ENCODE measurements at regions not wholly inside any gene's neighbourhood (a gene's known extent, or its start where the extent isn't known, plus 50 kb on each side); places are given as distances from the start of the nearest gene placed in this dataset.

DNA sequence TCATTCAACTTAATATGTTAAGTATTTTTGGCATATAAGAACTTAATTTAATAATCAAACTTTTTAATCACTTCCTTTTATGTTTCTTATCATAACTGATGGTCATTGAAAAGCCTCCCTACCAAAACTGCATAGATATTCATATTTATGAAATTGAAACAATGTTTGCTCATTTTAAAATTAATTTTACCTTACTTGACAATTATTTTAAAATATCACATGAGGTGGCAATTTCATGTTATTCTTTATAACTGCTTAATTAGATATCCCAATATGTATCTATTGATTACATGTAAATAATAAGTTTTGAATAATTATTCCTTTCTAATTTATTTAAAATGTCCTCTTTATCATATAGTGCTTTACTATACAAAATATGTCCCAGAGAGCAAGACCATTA, 266.1 kb upstream of the NRIP1 start:
- no peaks in the 10 kb centered on the region for H3K36me3 Mint-ChIP-seq (ENCODE audit: unreplicated experiment)
- DNase-seq = no peak
- TF ChIP-seq, protein P1, sequence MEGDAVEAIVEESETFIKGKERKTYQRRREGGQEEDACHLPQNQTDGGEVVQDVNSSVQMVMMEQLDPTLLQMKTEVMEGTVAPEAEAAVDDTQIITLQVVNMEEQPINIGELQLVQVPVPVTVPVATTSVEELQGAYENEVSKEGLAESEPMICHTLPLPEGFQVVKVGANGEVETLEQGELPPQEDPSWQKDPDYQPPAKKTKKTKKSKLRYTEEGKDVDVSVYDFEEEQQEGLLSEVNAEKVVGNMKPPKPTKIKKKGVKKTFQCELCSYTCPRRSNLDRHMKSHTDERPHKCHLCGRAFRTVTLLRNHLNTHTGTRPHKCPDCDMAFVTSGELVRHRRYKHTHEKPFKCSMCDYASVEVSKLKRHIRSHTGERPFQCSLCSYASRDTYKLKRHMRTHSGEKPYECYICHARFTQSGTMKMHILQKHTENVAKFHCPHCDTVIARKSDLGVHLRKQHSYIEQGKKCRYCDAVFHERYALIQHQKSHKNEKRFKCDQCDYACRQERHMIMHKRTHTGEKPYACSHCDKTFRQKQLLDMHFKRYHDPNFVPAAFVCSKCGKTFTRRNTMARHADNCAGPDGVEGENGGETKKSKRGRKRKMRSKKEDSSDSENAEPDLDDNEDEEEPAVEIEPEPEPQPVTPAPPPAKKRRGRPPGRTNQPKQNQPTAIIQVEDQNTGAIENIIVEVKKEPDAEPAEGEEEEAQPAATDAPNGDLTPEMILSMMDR (IDR thresholded peaks at IDR 0.05; ENCODE audit: partially characterized antibody, unreplicated experiment) = no peak
- no peak overlapping the region for H3K4me3 Mint-ChIP-seq (ENCODE audit: unreplicated experiment)
- H3K4me1 Mint-ChIP-seq (ENCODE audit: low read depth, unreplicated experiment) = no peaks in the 10 kb centered on the region
- H3K9me3 Mint-ChIP-seq (ENCODE audit: unreplicated experiment) = peaks cover 2% of the 10 kb centered on the region
- H3K27ac Mint-ChIP-seq (ENCODE audit: unreplicated experiment) = no peak overlapping the region
- H3K27me3 Mint-ChIP-seq (ENCODE audit: unreplicated experiment) = no peaks in the 10 kb centered on the region

DNA sequence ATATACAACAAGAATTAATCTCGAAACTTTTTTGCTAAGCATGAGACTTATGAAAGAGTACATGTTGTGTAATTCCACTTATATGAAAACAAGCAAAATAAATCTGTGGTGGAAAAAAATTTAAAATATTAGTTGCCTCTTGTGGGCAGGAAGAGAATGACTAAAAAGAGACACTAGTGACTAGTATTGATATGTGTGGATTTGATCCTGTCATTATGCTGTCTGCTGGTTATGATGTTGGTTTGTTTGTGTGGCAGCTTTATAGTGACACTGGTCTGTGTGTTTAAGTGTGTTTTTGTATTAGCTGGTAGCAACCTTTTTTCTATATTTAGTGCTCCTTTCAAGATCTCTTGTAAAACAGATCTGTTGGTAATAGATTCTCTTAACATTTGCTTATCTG, 267.8 kb upstream of the NRIP1 start:
- Mint-ChIP-seq H3K27me3 (ENCODE audit: unreplicated experiment) (no peaks in the 10 kb centered on the region), H3K9me3 (ENCODE audit: unreplicated experiment) (peaks cover 2% of the 10 kb centered on the region), H3K4me1 (ENCODE audit: low read depth, unreplicated experiment) (no peaks in the 10 kb centered on the region), H3K36me3 (ENCODE audit: unreplicated experiment) (no peaks in the 10 kb centered on the region), H3K4me3 (ENCODE audit: unreplicated experiment) (no peak overlapping the region), H3K27ac (ENCODE audit: unreplicated experiment) (no peak overlapping the region)
- TF ChIP-seq, protein P1 (IDR thresholded peaks at IDR 0.05; ENCODE audit: partially characterized antibody, unreplicated experiment) = no peak
- DNase-seq = no peak

DNA sequence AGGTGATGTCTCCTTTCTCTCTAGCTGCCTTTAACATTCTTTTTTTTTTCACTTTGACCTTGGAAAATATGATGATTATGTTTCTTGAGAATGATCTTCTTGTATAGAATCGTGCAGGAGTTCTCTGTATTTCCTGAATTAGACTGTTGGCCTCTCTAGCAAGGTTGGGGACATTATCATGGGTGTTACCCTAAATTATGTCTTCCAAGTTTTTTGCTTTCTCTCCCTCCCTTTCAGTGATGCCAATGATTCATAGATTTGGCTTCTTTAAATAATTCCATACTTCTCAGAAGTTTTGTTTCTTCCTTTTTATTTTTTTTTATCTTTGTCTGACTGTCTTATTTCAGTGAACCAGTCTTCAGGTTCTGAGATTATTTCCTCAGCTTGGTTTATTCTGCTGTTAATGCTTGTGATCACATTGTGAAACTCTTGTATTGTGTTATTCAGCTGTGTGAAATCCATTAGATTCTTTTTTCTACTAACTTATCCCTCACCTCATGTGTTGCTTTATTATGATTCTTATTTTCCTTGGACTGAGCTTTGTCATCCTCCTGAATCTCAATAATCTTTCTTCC, 268.4 kb upstream of the NRIP1 start:
- Mint-ChIP-seq H3K4me1 (ENCODE audit: low read depth, unreplicated experiment) (no peaks in the 10 kb centered on the region), H3K36me3 (ENCODE audit: unreplicated experiment) (no peaks in the 10 kb centered on the region), H3K4me3 (ENCODE audit: unreplicated experiment) (no peak overlapping the region), H3K9me3 (ENCODE audit: unreplicated experiment) (no peaks in the 10 kb centered on the region), H3K27me3 (ENCODE audit: unreplicated experiment) (no peaks in the 10 kb centered on the region), H3K27ac (ENCODE audit: unreplicated experiment) (no peak overlapping the region)
- DNase-seq = no peak
- TF ChIP-seq, protein P1 (IDR thresholded peaks at IDR 0.05; ENCODE audit: partially characterized antibody, unreplicated experiment) = no peak

DNA sequence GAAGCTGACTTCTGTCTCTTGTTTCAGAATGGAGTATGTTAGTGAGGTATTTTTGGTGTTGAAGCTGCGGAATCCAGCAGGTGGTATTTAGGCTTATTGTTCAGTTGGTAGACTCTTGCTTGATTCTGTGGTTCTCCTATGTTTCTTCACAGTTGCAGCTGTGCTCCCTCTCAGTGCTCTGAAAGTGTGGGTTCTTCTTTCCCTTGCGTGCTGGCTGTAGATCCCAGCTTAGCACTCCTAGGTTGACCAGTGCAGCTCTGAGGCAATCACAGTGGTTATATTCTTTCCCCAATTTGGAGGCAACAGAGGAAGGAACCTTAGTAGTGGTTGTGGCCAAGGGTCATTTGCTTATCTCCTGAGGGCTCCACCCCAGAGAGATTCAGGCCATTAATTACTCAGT, 269.2 kb upstream of the NRIP1 start:
- Mint-ChIP-seq H3K27ac (ENCODE audit: unreplicated experiment) (no peak overlapping the region), H3K4me1 (ENCODE audit: low read depth, unreplicated experiment) (no peaks in the 10 kb centered on the region), H3K4me3 (ENCODE audit: unreplicated experiment) (no peak overlapping the region), H3K9me3 (ENCODE audit: unreplicated experiment) (no peaks in the 10 kb centered on the region), H3K36me3 (ENCODE audit: unreplicated experiment) (no peaks in the 10 kb centered on the region), H3K27me3 (ENCODE audit: unreplicated experiment) (no peaks in the 10 kb centered on the region)
- DNase-seq = no peak
- TF ChIP-seq, protein P1 (IDR thresholded peaks at IDR 0.05; ENCODE audit: partially characterized antibody, unreplicated experiment) = no peak

DNA sequence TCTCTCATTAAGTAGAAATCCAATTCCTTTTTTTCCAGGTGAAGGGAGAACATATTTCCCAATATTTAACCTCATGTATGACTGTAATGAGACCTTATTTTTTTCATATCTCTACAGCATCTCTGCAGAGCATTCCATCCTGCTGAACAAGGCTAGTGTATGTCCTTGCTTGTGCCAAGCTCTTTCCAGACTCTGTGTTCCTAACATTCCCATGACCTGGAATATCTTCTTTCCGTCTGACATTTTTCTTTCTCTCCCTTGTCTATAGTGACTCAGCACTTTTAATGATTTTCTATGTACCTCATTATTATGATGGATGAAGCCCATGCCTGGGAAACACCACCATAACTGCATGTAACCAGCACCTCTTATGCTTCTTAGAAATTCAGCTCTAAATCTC, 278.3 kb upstream of the NRIP1 start:
- TF ChIP-seq, protein P1 (IDR thresholded peaks at IDR 0.05; ENCODE audit: partially characterized antibody, unreplicated experiment) = no peak
- Mint-ChIP-seq H3K27me3 (ENCODE audit: unreplicated experiment) (no peaks in the 10 kb centered on the region), H3K4me3 (ENCODE audit: unreplicated experiment) (no peak overlapping the region), H3K9me3 (ENCODE audit: unreplicated experiment) (no peaks in the 10 kb centered on the region), H3K36me3 (ENCODE audit: unreplicated experiment) (no peaks in the 10 kb centered on the region), H3K4me1 (ENCODE audit: low read depth, unreplicated experiment) (no peaks in the 10 kb centered on the region), H3K27ac (ENCODE audit: unreplicated experiment) (no peak overlapping the region)
- no peak for DNase-seq

Data from glutamatergic neuron (in vitro differentiated cells).